Panc1 (cell line): ENCODE measurements at regions not wholly inside any gene's neighbourhood (a gene's known extent, or its start where the extent isn't known, plus 50 kb on each side); places are given as distances from the start of the nearest gene placed in this dataset.

ENCODE experiments used
- POLR2AphosphoS5 ChIP-seq: IDR thresholded peaks from 2 replicates; pipeline ENCODE4 v1.6.1; 2012; ENCODE audit warnings: mild to moderate bottlenecking, low read depth, low read length, moderate library complexity
- SIN3A ChIP-seq: IDR thresholded peaks from 2 replicates; pipeline ENCODE4 v1.6.1; 2012; ENCODE audit warnings: low read depth, mild to moderate bottlenecking, low read length, moderate library complexity, borderline replicate concordance; ENCODE audit not compliant: insufficient read depth
- TCF7L2 ChIP-seq: IDR thresholded peaks from 2 replicates; pipeline ENCODE4 v1.6.1; 2011; ENCODE audit warnings: mild to moderate bottlenecking, low read depth, low read length, inconsistent platforms
- TF ChIP-seq, protein P1 (sequence below): fragments of 450-650 bp; IDR thresholded peaks from 2 replicates; pipeline ENCODE4 v1.5.1; 2017; ENCODE audit warnings: mild to moderate bottlenecking
- TF ChIP-seq, protein P2 (sequence below), 2 experiments: IDR thresholded peaks; 2 replicates each; pipeline ENCODE4 v1.6.1; 2011 to 2012; ENCODE audit warnings: low read depth in 2 of 2, control low read depth in 1 of 2, low read length in 1 of 2, mild to moderate bottlenecking in 1 of 2, moderate library complexity in 1 of 2; ENCODE audit not compliant: insufficient read depth in 1 of 2

GRCh38 chr14:23725980-23726710 is 90.0 kb downstream of the DHRS2 start:
- no peak for TF ChIP-seq SIN3A
- TF ChIP-seq, protein P1, sequence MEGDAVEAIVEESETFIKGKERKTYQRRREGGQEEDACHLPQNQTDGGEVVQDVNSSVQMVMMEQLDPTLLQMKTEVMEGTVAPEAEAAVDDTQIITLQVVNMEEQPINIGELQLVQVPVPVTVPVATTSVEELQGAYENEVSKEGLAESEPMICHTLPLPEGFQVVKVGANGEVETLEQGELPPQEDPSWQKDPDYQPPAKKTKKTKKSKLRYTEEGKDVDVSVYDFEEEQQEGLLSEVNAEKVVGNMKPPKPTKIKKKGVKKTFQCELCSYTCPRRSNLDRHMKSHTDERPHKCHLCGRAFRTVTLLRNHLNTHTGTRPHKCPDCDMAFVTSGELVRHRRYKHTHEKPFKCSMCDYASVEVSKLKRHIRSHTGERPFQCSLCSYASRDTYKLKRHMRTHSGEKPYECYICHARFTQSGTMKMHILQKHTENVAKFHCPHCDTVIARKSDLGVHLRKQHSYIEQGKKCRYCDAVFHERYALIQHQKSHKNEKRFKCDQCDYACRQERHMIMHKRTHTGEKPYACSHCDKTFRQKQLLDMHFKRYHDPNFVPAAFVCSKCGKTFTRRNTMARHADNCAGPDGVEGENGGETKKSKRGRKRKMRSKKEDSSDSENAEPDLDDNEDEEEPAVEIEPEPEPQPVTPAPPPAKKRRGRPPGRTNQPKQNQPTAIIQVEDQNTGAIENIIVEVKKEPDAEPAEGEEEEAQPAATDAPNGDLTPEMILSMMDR, result no peak
- no peak for TF ChIP-seq POLR2AphosphoS5
- no peak for TF ChIP-seq TCF7L2
- TF ChIP-seq, protein P2, sequence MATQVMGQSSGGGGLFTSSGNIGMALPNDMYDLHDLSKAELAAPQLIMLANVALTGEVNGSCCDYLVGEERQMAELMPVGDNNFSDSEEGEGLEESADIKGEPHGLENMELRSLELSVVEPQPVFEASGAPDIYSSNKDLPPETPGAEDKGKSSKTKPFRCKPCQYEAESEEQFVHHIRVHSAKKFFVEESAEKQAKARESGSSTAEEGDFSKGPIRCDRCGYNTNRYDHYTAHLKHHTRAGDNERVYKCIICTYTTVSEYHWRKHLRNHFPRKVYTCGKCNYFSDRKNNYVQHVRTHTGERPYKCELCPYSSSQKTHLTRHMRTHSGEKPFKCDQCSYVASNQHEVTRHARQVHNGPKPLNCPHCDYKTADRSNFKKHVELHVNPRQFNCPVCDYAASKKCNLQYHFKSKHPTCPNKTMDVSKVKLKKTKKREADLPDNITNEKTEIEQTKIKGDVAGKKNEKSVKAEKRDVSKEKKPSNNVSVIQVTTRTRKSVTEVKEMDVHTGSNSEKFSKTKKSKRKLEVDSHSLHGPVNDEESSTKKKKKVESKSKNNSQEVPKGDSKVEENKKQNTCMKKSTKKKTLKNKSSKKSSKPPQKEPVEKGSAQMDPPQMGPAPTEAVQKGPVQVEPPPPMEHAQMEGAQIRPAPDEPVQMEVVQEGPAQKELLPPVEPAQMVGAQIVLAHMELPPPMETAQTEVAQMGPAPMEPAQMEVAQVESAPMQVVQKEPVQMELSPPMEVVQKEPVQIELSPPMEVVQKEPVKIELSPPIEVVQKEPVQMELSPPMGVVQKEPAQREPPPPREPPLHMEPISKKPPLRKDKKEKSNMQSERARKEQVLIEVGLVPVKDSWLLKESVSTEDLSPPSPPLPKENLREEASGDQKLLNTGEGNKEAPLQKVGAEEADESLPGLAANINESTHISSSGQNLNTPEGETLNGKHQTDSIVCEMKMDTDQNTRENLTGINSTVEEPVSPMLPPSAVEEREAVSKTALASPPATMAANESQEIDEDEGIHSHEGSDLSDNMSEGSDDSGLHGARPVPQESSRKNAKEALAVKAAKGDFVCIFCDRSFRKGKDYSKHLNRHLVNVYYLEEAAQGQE (IDR thresholded peaks at IDR 0.05; ENCODE audit: insufficient read depth in 1 of 2, low read depth in 2 of 2, low read length in 1 of 2), result no peak
